ENCODE measurements at regions not wholly inside any gene's neighbourhood (a gene's known extent, or its start where the extent isn't known, plus 50 kb on each side); places are given as distances from the start of the nearest gene placed in this dataset.

DNA sequence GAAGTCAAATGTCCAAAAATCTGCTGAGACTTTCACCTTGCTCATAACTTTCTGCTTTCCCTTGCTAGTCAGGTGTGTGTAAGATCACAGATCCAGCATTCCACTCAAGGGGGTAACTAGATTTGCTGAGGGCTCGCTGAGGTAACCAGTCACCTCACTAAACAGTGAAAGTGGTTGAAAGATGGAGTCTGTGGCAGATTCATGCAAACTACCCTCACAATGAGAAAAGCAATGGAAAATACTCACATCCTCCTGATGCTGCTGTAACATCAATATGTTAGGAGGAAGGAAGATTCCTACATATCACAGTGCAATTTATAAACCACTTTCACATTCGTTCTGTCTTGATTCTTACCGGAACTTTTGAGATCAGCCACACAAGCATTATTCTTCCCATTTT is 174.3 kb upstream of the BCL6 start:
- TF ChIP-seq, protein P1, sequence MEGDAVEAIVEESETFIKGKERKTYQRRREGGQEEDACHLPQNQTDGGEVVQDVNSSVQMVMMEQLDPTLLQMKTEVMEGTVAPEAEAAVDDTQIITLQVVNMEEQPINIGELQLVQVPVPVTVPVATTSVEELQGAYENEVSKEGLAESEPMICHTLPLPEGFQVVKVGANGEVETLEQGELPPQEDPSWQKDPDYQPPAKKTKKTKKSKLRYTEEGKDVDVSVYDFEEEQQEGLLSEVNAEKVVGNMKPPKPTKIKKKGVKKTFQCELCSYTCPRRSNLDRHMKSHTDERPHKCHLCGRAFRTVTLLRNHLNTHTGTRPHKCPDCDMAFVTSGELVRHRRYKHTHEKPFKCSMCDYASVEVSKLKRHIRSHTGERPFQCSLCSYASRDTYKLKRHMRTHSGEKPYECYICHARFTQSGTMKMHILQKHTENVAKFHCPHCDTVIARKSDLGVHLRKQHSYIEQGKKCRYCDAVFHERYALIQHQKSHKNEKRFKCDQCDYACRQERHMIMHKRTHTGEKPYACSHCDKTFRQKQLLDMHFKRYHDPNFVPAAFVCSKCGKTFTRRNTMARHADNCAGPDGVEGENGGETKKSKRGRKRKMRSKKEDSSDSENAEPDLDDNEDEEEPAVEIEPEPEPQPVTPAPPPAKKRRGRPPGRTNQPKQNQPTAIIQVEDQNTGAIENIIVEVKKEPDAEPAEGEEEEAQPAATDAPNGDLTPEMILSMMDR (conservative IDR thresholded peaks at IDR 0.05; ENCODE audit: low read length) = no peak
- no peak for TF ChIP-seq EZH2phosphoT487 (IDR thresholded peaks at IDR 0.05; ENCODE audit: borderline replicate concordance, low read depth, low read length)
